ENCODE measurements at regions not wholly inside any gene's neighbourhood (a gene's known extent, or its start where the extent isn't known, plus 50 kb on each side); places are given as distances from the start of the nearest gene placed in this dataset.
A peak's percentile ranks its signal among the peaks of the same experiment; 100 is the strongest.

DNA sequence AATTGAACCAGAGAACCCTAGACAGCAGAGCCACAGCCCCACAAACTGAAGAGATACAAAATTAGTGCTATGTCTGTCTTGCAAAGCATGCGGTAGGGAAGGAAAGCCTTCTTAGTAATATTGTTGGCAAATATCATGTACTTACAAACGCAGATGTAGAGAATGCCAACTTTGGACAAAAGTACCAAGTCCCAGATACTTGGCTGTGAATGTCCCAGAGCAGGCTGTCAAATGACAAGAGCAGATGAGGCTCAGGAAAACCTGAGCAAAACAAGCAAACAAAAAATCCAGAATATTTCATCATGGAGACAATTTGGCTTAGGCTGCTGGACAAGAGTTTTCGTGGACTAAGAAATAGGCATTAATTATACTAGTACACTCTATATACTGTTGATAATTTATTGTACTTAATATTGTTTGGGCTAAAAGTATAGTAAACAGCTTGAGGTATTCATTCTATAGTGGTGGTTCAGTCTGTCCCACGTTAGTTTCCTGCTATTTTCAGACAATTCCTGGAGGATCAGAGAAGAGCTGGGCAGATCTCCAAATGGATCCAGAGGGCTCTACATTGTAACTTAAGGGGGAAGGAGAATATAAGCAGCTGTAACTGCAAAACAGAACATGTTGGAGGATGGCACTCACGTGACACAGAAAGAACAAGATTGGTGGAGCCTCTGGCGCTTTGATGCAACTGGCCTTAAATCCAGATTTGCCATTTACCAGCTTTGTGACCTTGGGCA lies 329.8 kb downstream of the ATP23 start:
- H3K9me3 ChIP-seq (ENCODE audit: low read depth), result no peaks in the 10 kb centered on the region
- TF ChIP-seq, protein P1, sequence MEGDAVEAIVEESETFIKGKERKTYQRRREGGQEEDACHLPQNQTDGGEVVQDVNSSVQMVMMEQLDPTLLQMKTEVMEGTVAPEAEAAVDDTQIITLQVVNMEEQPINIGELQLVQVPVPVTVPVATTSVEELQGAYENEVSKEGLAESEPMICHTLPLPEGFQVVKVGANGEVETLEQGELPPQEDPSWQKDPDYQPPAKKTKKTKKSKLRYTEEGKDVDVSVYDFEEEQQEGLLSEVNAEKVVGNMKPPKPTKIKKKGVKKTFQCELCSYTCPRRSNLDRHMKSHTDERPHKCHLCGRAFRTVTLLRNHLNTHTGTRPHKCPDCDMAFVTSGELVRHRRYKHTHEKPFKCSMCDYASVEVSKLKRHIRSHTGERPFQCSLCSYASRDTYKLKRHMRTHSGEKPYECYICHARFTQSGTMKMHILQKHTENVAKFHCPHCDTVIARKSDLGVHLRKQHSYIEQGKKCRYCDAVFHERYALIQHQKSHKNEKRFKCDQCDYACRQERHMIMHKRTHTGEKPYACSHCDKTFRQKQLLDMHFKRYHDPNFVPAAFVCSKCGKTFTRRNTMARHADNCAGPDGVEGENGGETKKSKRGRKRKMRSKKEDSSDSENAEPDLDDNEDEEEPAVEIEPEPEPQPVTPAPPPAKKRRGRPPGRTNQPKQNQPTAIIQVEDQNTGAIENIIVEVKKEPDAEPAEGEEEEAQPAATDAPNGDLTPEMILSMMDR (IDR thresholded peaks at IDR 0.05; ENCODE audit: low read depth, low read length), result no peak
- H3K4me1 ChIP-seq (ENCODE audit: low read depth), result no peaks in the 10 kb centered on the region
- H3K4me3 ChIP-seq, result no peak overlapping the region
- no peaks in the 10 kb centered on the region for H3K36me3 ChIP-seq
- H3K27me3 ChIP-seq, result no peaks in the 10 kb centered on the region
- H3K27ac ChIP-seq, result no peak overlapping the region
- no peak for DNase-seq (ENCODE audit: low read depth in 1 of 2, low spot score in 1 of 2)

DNA sequence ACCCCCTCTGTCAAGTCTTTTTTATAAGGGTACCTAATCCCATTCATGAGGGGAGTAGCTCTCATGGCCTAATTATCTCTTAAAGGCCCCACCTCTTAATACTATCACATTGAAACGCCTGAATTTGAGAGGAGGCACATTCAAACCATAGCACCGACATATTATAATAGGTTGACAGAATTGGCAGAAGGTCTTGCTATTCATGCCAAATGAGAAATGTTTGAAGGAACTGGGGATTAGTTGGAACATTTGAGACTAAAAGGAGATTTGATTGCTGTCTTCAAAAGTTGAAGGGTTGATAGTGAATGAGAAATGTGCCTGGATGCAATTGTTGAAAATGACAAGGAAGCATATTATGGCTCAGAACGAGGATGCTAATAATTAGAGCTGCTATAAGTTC lies 331.1 kb downstream of the ATP23 start:
- no peak overlapping the region for H3K27ac ChIP-seq
- no peaks in the 10 kb centered on the region for H3K27me3 ChIP-seq
- H3K4me1 ChIP-seq (ENCODE audit: low read depth), result no peaks in the 10 kb centered on the region
- H3K9me3 ChIP-seq (ENCODE audit: low read depth), result no peaks in the 10 kb centered on the region
- H3K4me3 ChIP-seq, result no peak overlapping the region
- TF ChIP-seq, protein P1 (IDR thresholded peaks at IDR 0.05; ENCODE audit: low read depth, low read length), result no peak
- H3K36me3 ChIP-seq, result no peaks in the 10 kb centered on the region
- DNase-seq (ENCODE audit: low read depth in 1 of 2, low spot score in 1 of 2), result no peak

DNA sequence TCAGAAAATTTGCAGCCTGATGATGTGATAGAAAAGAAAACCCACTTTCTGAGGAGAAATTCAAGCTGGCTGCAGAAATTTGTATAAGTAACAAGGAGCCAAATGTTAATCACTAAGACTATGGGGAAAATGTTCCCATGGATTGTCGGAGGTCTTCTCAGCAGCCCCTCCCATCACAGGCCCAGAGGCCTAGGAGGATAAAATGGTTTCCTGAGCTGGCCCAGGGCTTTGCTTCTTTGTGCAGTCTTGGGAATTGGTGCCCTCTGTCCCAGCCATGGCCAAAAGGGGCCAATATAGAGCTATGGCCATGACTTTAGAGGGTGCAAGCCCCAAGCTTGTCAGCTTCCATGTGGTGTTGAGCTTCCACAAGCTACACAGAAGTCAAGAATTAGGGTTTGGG lies 335.9 kb downstream of the ATP23 start:
- Histone ChIP-seq H3K4me1 (ENCODE audit: low read depth) (no peaks in the 10 kb centered on the region), H3K9me3 (ENCODE audit: low read depth) (peaks cover 5% of the 10 kb centered on the region), H3K27me3 (no peaks in the 10 kb centered on the region), H3K4me3 (no peak overlapping the region), H3K27ac (no peak overlapping the region), H3K36me3 (no peaks in the 10 kb centered on the region)
- DNase-seq (ENCODE audit: low read depth in 1 of 2, low spot score in 1 of 2), result no peak
- TF ChIP-seq, protein P1 (IDR thresholded peaks at IDR 0.05; ENCODE audit: low read depth, low read length), result no peak

DNA sequence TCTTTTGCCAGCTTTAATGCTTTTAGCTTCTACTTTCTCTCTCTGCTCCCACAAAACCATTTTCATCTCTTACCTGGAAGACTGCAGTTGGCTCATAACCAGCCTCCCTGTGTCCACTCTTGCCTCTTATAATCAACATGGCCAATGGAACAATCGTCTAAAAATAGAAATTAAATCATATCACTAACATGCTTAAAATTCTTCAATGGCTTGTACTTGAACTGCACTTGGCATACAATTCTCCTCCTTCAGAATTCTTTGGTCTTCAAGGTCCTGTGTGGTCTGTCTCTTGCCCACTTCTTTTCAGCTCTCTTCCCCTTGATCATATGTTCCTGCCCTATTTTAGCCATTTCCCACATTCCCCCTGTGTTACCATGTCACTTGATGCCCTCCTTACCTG lies 342.2 kb downstream of the ATP23 start:
- TF ChIP-seq, protein P1 (IDR thresholded peaks at IDR 0.05; ENCODE audit: low read depth, low read length), result no peak
- peak overlapping the region; percentile 45 for H3K27ac ChIP-seq
- H3K9me3 ChIP-seq (ENCODE audit: low read depth), result peaks cover 5% of the 10 kb centered on the region
- H3K4me1 ChIP-seq (ENCODE audit: low read depth), result peaks cover 4% of the 10 kb centered on the region
- H3K36me3 ChIP-seq, result no peaks in the 10 kb centered on the region
- no peak overlapping the region for H3K4me3 ChIP-seq
- DNase-seq (ENCODE audit: low read depth in 1 of 2, low spot score in 1 of 2), result peak; percentile 12 to 34
- H3K27me3 ChIP-seq, result no peaks in the 10 kb centered on the region

DNA sequence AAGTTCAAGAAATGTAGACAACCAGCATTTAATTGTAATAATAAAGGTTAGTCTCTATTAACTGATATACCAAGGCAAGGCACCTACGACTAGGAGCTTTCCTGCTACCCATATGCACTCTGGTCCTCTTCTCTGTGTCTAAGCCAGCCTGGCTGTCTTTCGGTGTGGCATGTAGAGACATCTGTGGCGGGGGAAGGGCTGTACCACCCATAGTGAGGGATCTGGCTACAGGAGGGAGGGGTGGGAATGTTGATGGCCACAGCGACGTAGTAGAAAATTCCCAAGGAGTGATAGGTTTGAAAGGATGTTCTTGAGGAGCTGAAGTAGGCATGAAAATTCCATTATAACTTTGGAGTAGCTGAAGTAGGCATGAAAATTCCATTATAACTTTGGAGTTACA lies 344.2 kb downstream of the ATP23 start:
- no peak overlapping the region for H3K4me3 ChIP-seq
- H3K4me1 ChIP-seq (ENCODE audit: low read depth), result peaks cover 4% of the 10 kb centered on the region
- TF ChIP-seq, protein P1 (IDR thresholded peaks at IDR 0.05; ENCODE audit: low read depth, low read length), result no peak
- DNase-seq (ENCODE audit: low read depth in 1 of 2, low spot score in 1 of 2), result no peak
- H3K36me3 ChIP-seq, result no peaks in the 10 kb centered on the region
- no peaks in the 10 kb centered on the region for H3K27me3 ChIP-seq
- peaks cover 1% of the 10 kb centered on the region for H3K9me3 ChIP-seq (ENCODE audit: low read depth)
- no peak overlapping the region for H3K27ac ChIP-seq

All from cardiac muscle cell (in vitro differentiated cells and primary cell).